ENCODE measurements at regions not wholly inside any gene's neighbourhood (a gene's known extent, or its start where the extent isn't known, plus 50 kb on each side); places are given as distances from the start of the nearest gene placed in this dataset.

- TF ChIP-seq, protein P1, sequence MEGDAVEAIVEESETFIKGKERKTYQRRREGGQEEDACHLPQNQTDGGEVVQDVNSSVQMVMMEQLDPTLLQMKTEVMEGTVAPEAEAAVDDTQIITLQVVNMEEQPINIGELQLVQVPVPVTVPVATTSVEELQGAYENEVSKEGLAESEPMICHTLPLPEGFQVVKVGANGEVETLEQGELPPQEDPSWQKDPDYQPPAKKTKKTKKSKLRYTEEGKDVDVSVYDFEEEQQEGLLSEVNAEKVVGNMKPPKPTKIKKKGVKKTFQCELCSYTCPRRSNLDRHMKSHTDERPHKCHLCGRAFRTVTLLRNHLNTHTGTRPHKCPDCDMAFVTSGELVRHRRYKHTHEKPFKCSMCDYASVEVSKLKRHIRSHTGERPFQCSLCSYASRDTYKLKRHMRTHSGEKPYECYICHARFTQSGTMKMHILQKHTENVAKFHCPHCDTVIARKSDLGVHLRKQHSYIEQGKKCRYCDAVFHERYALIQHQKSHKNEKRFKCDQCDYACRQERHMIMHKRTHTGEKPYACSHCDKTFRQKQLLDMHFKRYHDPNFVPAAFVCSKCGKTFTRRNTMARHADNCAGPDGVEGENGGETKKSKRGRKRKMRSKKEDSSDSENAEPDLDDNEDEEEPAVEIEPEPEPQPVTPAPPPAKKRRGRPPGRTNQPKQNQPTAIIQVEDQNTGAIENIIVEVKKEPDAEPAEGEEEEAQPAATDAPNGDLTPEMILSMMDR (IDR thresholded peaks at IDR 0.05) = no peak
- no peak for TF ChIP-seq POLR2A (IDR thresholded peaks at IDR 0.05)
Measured at GRCh38 chr3:59609657-59610348, 560.0 kb upstream of the CFAP20DC start.
